GM20000 (cell line): ENCODE measurements at regions not wholly inside any gene's neighbourhood (a gene's known extent, or its start where the extent isn't known, plus 50 kb on each side); places are given as distances from the start of the nearest gene placed in this dataset.
A peak's percentile ranks its signal among the peaks of the same experiment; 100 is the strongest.

Experiments used
- DNase-seq: peaks from one replicate; pipeline ENCODE4 v3.0.0; 2012; ENCODE audit warnings: low spot score
- CTCF ChIP-seq: IDR thresholded peaks from 2 replicates; pipeline ENCODE4 v1.5.1; 2012; ENCODE audit warnings: mild to moderate bottlenecking, control low read depth; ENCODE audit errors: extremely low read depth, missing control alignments

- DNase-seq: no peak
- TF ChIP-seq CTCF: no peak
Measured at GRCh38 chr19:29395734-29396414, 129.9 kb upstream of the VSTM2B start.

GRCh38 chr19:29396925-29397324, 128.9 kb upstream of the VSTM2B start:
- DNase-seq: no peak
- TF ChIP-seq CTCF: no peak

- DNase-seq: no peak
- no peak for TF ChIP-seq CTCF
Measured at GRCh38 chr19:29397748-29398147, 128.0 kb upstream of the VSTM2B start.

- TF ChIP-seq CTCF: no peak
- DNase-seq: no peak
Measured at GRCh38 chr19:29399804-29400203, 126.0 kb upstream of the VSTM2B start.

- TF ChIP-seq CTCF: no peak
- DNase-seq: peak; percentile 26
Measured at GRCh38 chr19:29400917-29401711, 124.7 kb upstream of the VSTM2B start.

GRCh38 chr19:29401712-29402421, 123.9 kb upstream of the VSTM2B start:
- no peak for DNase-seq
- no peak for TF ChIP-seq CTCF

- DNase-seq: no peak
- TF ChIP-seq CTCF: no peak
Measured at GRCh38 chr19:29402563-29402962, 123.2 kb upstream of the VSTM2B start.
